HT1080 (cell line): ENCODE measurements at regions not wholly inside any gene's neighbourhood (a gene's known extent, or its start where the extent isn't known, plus 50 kb on each side); places are given as distances from the start of the nearest gene placed in this dataset.
"Not testable (repeated sequence)": the region's sequence is repeated elsewhere in the genome, so short reads cannot be mapped to it uniquely, and the experiment has no call there.

Experiments used
- DNase-seq: peaks from one replicate; pipeline ENCODE4 v3.0.0-alpha.2; 2015; ENCODE audit warnings: low read depth

GRCh38 chrX:150234126-150234525 is 129.0 kb upstream of the MAMLD1 start:
- DNase-seq, result peak; percentile 49

- DNase-seq, result peak; percentile 7
Observed at GRCh38 chrX:150236327-150236726, 126.8 kb upstream of the MAMLD1 start.

- DNase-seq, result no peak
Observed at GRCh38 chrX:150238632-150239382, 124.3 kb upstream of the MAMLD1 start.

DNA sequence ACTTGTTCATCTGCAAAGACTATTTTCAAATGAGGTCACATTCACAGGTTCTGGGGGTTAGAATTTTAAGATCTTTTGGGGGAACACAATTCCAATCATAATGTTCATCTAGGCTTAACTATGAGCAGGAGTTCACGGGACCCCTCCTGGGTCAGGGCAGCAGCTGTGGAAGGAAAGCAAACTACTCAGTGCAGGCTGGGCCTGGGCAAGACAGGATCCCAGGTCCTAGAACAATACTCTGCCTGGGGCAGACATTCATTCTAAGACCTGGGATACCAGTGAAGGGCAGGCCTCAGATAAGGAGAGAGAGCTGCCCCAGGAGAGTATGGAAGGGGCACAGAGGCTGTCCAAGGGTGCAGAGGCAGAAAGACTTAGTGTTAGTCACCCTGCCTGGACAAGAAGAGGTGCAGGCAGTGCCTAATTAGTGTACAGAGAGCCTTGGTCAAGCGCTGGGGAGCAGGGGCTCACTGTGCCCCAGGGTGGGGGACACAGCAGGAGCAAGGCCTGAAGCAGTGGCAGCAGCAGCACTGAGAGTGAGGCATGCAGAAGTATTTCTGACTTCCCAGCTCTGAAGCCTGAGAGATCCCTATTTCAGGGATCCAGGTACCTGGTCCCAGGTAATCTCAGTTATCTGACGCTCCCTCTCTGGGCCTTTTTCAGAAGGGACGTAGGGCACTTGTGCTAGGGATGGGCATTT is 123.0 kb upstream of the MAMLD1 start:
- no peak for DNase-seq

- no peak for DNase-seq
Observed at GRCh38 chrX:150240643-150240970, 122.5 kb upstream of the MAMLD1 start.

GRCh38 chrX:150253959-150254620 is 109.0 kb upstream of the MAMLD1 start:
- no peak for DNase-seq

DNA sequence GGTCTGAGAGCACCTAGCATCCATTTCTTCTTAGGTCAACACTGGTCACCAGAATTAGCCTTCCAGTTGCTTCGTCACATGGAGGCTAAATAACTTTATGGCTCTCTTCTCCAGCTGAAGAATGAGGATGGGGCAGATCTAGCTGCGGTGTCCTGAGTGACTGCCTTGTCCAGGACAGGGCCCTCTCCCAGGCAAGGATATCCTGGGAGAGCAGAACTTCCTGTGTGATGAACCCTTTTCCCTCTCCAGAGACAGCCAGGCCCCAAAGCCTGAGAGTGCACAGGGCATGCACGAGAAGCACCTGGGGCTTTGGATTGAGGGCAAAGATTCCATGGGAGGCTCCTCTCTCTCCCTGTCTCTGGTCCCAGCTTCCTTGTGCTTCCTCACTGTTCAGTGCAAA is 108.2 kb upstream of the MAMLD1 start:
- DNase-seq, result no peak

- DNase-seq, result no peak
Observed at GRCh38 chrX:150255441-150256296, 107.4 kb upstream of the MAMLD1 start.

- no peak for DNase-seq
Observed at GRCh38 chrX:150256297-150256650, 106.8 kb upstream of the MAMLD1 start.

DNA sequence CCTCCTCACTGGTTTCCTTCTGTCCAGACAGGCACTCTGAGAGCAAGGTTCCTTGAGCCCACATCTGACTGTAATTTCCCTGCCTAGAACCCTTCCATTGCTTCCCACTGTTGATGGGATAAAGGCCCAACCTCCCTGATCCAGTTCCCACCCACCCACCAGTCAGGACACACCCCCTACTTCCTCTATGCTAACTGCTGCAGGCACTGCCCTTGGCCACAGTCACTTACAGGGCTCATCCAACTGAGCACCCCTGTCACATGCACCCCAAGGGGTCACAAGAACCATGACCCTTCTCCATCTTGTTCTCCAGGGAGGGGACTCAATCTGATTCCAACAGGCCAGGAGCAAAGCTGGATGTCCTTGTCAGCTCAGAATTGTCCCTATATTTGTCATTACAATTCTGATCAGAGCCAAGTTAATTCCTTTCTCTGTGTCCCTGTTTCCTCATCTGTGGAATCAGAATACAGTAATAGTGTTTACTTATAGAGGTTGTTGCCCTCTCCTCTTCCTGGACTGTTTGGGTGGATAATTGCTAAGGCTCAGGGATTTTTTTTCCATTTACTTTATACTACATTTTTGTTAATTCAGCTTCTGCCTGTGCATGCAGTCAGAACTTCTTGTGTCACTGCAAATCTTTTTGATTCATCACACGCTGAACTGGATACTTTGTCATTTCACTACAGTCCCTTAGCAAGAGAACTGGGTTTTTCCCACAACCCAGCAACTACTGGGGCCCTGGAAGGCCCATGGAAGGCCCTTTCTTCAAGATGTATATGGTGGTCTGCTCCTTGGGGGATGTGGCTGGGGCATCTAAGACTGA is 105.6 kb upstream of the MAMLD1 start:
- no peak for DNase-seq

GRCh38 chrX:150258176-150258425 is 105.0 kb upstream of the MAMLD1 start:
- no peak for DNase-seq

DNA sequence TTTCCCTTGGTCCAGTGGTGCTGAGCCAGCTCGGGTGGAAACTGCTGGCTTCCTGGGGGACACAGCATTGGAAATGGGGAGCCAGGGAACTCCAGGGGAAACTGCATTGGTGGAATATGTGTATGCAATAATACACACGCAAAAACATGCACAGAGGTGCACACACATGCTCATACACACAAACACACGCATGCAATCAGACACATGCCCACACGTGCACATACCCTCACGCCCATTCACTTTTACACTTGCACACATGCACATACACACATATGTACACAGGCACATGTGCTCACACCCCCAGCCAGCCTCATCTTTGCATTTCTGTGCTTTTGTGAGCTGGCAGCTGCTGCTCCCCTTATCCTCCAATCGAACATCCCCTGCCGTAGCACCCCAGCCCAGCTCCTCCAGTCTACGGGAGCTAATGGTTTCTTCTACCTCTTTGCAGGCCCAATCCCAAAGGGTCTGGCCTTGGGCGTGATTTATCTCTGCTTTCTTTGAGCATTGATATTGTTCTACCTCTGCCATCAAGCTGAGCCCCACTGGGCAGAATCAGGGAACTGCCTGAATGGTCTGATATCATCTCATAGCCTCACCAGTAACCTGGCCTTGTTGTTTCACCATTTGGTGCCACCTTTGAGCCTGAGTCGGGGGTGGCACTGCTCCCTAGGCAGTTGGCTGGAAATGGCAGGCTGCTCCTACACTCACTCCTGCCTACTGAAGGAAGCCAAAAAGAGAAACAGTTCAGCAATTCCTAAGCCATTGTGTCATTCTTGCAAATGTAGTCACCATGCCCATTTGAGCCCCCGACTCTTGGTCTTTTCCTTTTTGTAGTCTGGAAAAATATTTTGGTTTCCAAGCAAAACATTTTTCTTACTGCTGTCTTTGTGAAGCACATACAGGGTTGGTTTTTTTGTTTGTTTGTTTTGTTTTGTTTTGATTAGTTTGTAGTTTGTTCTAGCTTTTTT is 104.4 kb upstream of the MAMLD1 start:
- peak; percentile 20 for DNase-seq

DNA sequence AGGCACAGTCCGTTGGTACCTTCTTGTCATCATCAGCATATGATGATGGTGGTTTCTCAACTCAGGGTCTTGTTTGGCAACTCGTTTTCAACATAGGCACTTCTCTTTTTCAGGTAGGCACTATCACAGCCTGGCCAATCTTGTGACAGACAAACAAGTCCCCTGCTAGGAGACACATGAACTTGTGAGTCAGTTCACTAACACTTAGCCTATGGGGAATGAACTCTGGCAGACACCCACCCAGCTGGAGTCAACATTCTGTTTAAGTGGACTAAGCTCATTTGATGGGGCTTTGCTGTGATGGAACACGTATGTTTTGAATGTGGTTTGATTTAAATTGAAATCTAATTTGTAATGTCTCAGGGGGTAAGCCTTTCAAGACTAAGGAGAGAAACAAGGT is 100.7 kb upstream of the MAMLD1 start:
- DNase-seq, result no peak

DNA sequence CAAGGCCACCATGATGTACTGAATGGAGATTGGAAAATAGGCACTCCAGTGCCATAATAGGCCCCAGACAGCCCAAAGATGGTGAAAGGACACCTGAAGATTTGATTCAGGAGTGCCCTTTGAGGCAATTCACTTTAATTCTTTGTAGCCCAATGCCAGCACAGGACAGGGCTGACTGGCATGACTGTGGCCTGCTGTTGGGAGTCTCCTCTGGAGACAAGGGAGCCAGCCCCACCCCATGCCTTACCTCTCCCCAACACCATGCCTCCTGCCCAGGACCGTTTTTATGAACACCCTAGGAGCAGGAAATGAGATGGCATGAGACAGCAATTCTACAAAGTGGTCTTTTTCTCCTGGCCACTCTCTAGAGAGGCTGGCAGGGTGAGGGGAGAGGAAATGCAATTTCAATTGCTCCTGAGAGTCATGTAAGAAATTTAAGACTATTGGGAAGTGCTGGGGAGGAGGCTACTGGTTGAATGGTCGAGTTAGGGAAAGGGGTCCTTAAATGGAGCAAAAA is 94.2 kb upstream of the MAMLD1 start:
- DNase-seq, result peak; percentile 35

GRCh38 chrX:150269605-150270254 is 93.4 kb upstream of the MAMLD1 start:
- no peak for DNase-seq

DNA sequence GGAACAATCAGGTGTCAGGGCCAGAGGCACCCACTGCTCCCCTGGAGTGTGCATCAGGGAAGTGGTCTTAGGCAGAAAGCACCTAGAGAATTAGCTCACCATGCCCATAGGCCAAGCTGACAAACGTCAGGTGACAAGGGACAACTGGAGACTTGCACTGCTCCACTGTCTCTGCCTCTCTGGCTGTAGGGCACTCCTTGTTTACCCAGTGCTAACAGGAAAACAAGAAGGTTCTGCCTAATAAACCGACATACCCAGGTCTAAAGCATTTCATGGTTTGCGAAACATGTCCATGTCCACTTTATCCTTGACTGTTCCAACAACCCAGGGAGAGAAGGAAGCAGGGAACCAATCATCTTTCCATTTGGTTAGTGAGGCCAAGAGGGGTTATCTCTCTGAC is 92.5 kb upstream of the MAMLD1 start:
- DNase-seq, result no peak

- DNase-seq, result not testable (repeated sequence)
Observed at GRCh38 chrX:150273575-150274294, 89.4 kb upstream of the MAMLD1 start.

DNA sequence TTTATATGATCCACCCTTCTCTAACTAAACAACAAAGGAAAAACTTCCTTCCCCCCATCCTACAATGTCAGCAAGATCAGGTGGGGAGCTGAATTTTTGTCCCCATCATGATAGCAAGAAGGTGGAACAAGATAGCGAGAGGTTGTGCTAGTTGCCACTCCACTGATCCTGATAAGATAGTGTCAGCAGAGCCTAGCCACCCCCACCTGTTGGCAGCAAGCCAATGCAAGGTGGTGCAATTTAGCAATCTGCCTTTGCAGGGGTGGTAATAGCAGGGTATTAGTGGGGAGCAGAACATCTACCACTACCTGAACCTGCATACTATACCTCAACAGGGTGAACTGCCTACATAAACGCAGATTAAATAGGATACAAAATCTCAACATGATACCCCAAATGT is 80.2 kb upstream of the MAMLD1 start:
- DNase-seq, result no peak

DNA sequence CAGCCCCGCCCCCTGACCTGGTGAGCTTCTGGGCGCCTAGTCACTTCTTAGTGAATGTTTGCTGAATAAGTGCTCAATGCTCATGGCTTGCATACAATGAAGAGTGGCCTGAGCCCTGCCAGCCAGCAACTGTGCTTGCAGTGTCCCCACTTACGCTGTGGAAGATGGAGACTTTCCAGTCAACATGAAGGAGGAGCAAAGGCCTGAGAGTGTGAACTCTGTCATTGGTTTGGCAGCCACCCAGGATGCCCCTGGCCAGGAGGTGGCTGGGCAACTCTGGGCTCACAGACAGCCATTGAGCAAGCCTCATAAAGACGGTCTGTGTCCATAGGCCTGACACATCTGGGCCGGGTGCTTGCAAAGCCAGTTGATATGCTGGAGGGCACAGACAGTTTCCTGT is 72.1 kb upstream of the MAMLD1 start:
- DNase-seq, result peak; percentile 20
